Stimulated activated CD8-positive, alpha-beta memory T cell treated with anti-CD3 and anti-CD28 coated beads, Interleukin-2, amount 100 ng/mL, for 1 hour (primary cell): ENCODE measurements at regions not wholly inside any gene's neighbourhood (a gene's known extent, or its start where the extent isn't known, plus 50 kb on each side); places are given as distances from the start of the nearest gene placed in this dataset.
A peak's percentile ranks its signal among the peaks of the same experiment; 100 is the strongest.
"Not testable (repeated sequence)": the region's sequence is repeated elsewhere in the genome, so short reads cannot be mapped to it uniquely, and the experiment has no call there.

ENCODE experiments used
- DNase-seq, 2 donors: peaks; one replicate each; pipeline ENCODE4 v3.0.0-alpha.2; 2020; ENCODE audit warnings: low read depth in 2 of 2

- no peak for DNase-seq
Observed at GRCh38 chr6:2378046-2378657, 132.7 kb upstream of the GMDS start.

GRCh38 chr6:2376429-2377355 is 131.3 kb upstream of the GMDS start:
- no peak for DNase-seq

GRCh38 chr6:2375443-2375842 is 130.0 kb upstream of the GMDS start:
- DNase-seq = no peak

- no peak for DNase-seq
Observed at GRCh38 chr6:2369606-2370005, 124.2 kb upstream of the GMDS start.

GRCh38 chr6:2363211-2363610 is 117.8 kb upstream of the GMDS start:
- DNase-seq = no peak

- no peak for DNase-seq
Observed at GRCh38 chr6:2361195-2361594, 115.8 kb upstream of the GMDS start.

GRCh38 chr6:2360716-2361115 is 115.3 kb upstream of the GMDS start:
- DNase-seq = no peak

- DNase-seq = no peak
Observed at GRCh38 chr6:2360126-2360525, 114.7 kb upstream of the GMDS start.

GRCh38 chr6:2355150-2355549 is 109.7 kb upstream of the GMDS start:
- no peak for DNase-seq

- no peak for DNase-seq
Observed at GRCh38 chr6:2354138-2354491, 108.7 kb upstream of the GMDS start.

GRCh38 chr6:2353412-2354137 is 108.2 kb upstream of the GMDS start:
- peak in 1 of 2 donors; percentile 14 for DNase-seq

- no peak for DNase-seq
Observed at GRCh38 chr6:2351807-2352431, 106.5 kb upstream of the GMDS start.

- DNase-seq = no peak
Observed at GRCh38 chr6:2351090-2351489, 105.7 kb upstream of the GMDS start.

GRCh38 chr6:2346078-2346477 is 100.7 kb upstream of the GMDS start:
- DNase-seq = no peak

- no peak for DNase-seq
Observed at GRCh38 chr6:2344319-2344905, 99.0 kb upstream of the GMDS start.

- no peak for DNase-seq
Observed at GRCh38 chr6:2327591-2327990, 82.2 kb upstream of the GMDS start.

GRCh38 chr6:2324166-2324953 is 79.0 kb upstream of the GMDS start:
- no peak for DNase-seq

GRCh38 chr6:2317498-2317897 is 72.1 kb upstream of the GMDS start:
- DNase-seq = not testable (repeated sequence)

- DNase-seq = no peak
Observed at GRCh38 chr6:2314641-2315040, 69.2 kb upstream of the GMDS start.

GRCh38 chr6:2310042-2310441 is 64.6 kb upstream of the GMDS start:
- DNase-seq = no peak

- DNase-seq = no peak
Observed at GRCh38 chr6:2309122-2309521, 63.7 kb upstream of the GMDS start.
